Spleen (tissue), 11 donors: ENCODE measurements at regions not wholly inside any gene's neighbourhood (a gene's known extent, or its start where the extent isn't known, plus 50 kb on each side); places are given as distances from the start of the nearest gene placed in this dataset.
"Not testable (repeated sequence)": the region's sequence is repeated elsewhere in the genome, so short reads cannot be mapped to it uniquely, and the experiment has no call there.

Source experiments
- DNase-seq: peaks from one replicate; pipeline ENCODE4 v3.0.0-alpha.2; 2020
- H3K27ac ChIP-seq, 8 donors: fragments of 200-600 bp; sonication (generic) in 7 of 8; 1 replicate in 4 of 8; 2 replicates in 4 of 8; pipeline versions ENCODE4 v1.5.0 to v1.8.0; 2016 to 2021; ENCODE audit warnings: inconsistent platforms in 4 of 8, mild to moderate bottlenecking in 4 of 8, moderate library complexity in 1 of 8
- H3K27me3 ChIP-seq, 7 donors: fragments of 200-600 bp; sonication (generic) in 6 of 7; replicated peaks in 1 of 7; 1 replicate in 4 of 7; 2 replicates in 3 of 7; pipeline versions ENCODE4 v1.5.0 to v1.8.0; 2016 to 2021; ENCODE audit warnings: inconsistent platforms in 3 of 7, mild to moderate bottlenecking in 1 of 7
- H3K36me3 ChIP-seq, 6 donors: fragments of 200-600 bp; sonication (generic) in 5 of 6; 1 replicate in 4 of 6; 2 replicates in 2 of 6; pipeline versions ENCODE4 v1.5.0 to v1.8.0; 2016 to 2021; ENCODE audit warnings: inconsistent platforms in 2 of 6
- H3K4me1 ChIP-seq, 6 donors: fragments of 200-600 bp; sonication (generic) in 5 of 6; 1 replicate in 3 of 6; 2 replicates in 3 of 6; pipeline versions ENCODE4 v1.5.0 to v1.8.0; 2016 to 2021; ENCODE audit warnings: inconsistent platforms in 3 of 6
- H3K4me3 ChIP-seq, 8 donors: fragments of 200-600 bp; sonication (generic) in 7 of 8; 1 replicate in 4 of 8; 2 replicates in 4 of 8; pipeline versions ENCODE4 v1.5.0 to v1.8.0; 2016 to 2021; ENCODE audit warnings: inconsistent platforms in 4 of 8, mild to moderate bottlenecking in 4 of 8, moderate library complexity in 2 of 8
- H3K9me3 ChIP-seq, 8 donors: fragments of 200-600 bp; sonication (generic) in 7 of 8; 1 replicate in 4 of 8; 2 replicates in 4 of 8; pipeline versions ENCODE4 v1.5.0 to v1.8.0; 2016 to 2021; ENCODE audit warnings: inconsistent platforms in 4 of 8
- WGBS, 5 donors: extraction: QIAGEN DNeasy Blood & Tissue Kit in 3 of 5; methylation state at CpG; one replicate each; pipeline versions ENCODE4 v1.1.5 to v1.1.7; 2013 to 2018; 5-methylcytosine and 5-hydroxymethylcytosine counted together
- intact Hi-C: fragments of 100-400 bp; cut with DNase I; formaldehyde crosslinking; loops from one replicate; pipeline ENCODE4 v1.15.0; 2023; ENCODE audit warnings: low total_unique reads
- donor health status: healthy with polysubstance abuse.
- donor health status: DM: no; HTN: no; CAD: no; lungs with moderate emphysema.
- donor health status: DM: no; HTN: no; CAD: no.
- donor health status: Bipolar disorder and iron deficiency.
- donor health status: healthy.
- donor health status: DM: no; HTN: no; CAD: no.
- donor health status: DM: yes; HTN: yes; CAD: no.

GRCh38 chr9:39656960-39657603 is 301.6 kb downstream of the SPATA31A1 start:
- H3K27me3 ChIP-seq, H3K27ac ChIP-seq, H3K36me3 ChIP-seq, H3K9me3 ChIP-seq, H3K4me3 ChIP-seq, DNase-seq, intact Hi-C loops, H3K4me1 ChIP-seq: not testable (repeated sequence)
- no CpG with 5 or more reads among the region's 4 CpGs for WGBS, 5 donors

GRCh38 chr9:39663020-39663419 is 307.6 kb downstream of the SPATA31A1 start:
- H3K36me3 ChIP-seq, H3K27me3 ChIP-seq, H3K27ac ChIP-seq, H3K9me3 ChIP-seq, DNase-seq, H3K4me1 ChIP-seq, H3K4me3 ChIP-seq, intact Hi-C loops: not testable (repeated sequence)
- no CpG with 5 or more reads among the region's 8 CpGs for WGBS, 5 donors

- H3K4me3 ChIP-seq, H3K9me3 ChIP-seq, H3K27ac ChIP-seq, DNase-seq, H3K36me3 ChIP-seq, intact Hi-C loops, H3K27me3 ChIP-seq, H3K4me1 ChIP-seq: not testable (repeated sequence)
- no CpG with 5 or more reads among the region's 1 CpG for WGBS, 5 donors
These were observed 308.2 kb downstream of the SPATA31A1 start for GRCh38 chr9:39663713-39664112.

GRCh38 chr9:39665020-39665419 is 309.6 kb downstream of the SPATA31A1 start:
- H3K27ac ChIP-seq, H3K36me3 ChIP-seq, intact Hi-C loops, H3K4me3 ChIP-seq, H3K4me1 ChIP-seq, H3K27me3 ChIP-seq, DNase-seq, H3K9me3 ChIP-seq: not testable (repeated sequence)
- WGBS, 5 donors: 78 to 91% (median 82%) methylated on average over 3 to 5 of the region's 7 CpGs

- intact Hi-C loops, DNase-seq, H3K4me1 ChIP-seq, H3K27me3 ChIP-seq, H3K36me3 ChIP-seq, H3K4me3 ChIP-seq, H3K9me3 ChIP-seq, H3K27ac ChIP-seq: not testable (repeated sequence)
- no CpG with 5 or more reads among the region's 1 CpG for WGBS, 5 donors
These were observed 319.2 kb downstream of the SPATA31A1 start for GRCh38 chr9:39674437-39675210.

- DNase-seq, H3K27ac ChIP-seq, H3K4me3 ChIP-seq, H3K27me3 ChIP-seq, H3K9me3 ChIP-seq, H3K36me3 ChIP-seq, intact Hi-C loops, H3K4me1 ChIP-seq: not testable (repeated sequence)
- WGBS, 5 donors: no CpG with 5 or more reads among the region's 2 CpGs
These were observed 319.7 kb downstream of the SPATA31A1 start for GRCh38 chr9:39675211-39675553.

DNA sequence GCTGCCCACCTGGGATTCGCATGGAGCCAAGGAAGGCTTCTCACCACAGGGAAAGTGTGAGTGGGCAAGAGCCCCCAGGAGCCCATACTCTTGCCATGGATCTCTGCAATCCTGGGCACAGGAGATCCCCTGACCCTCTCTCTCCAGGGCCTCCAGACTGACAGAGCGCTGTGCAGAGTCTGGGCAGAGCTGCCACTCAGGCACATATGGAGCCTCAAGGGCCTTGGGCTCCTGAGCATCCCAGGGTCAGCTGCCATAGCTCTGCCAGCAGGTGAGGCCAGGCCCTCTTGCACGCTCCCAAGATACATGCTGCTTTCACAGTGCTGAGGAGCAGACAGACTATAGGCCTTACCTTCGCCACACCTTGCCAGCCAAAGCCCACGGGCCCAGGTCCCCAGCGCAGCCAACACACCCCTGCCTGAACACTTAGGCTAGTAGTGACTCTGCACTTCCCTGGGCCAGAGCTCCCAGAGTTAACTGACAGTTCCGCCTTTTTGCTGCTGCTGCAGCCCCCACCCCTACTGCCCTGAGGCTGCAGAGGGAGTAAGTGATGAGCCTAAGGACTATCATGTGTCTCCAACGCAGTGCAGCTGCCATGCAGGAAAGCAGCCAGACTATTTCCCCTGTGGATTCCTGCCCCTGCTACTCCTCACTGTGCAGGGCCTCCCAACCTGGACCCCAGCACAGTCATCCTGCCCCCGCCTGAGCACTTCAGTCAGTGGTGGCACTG is 323.2 kb downstream of the SPATA31A1 start:
- DNase-seq, H3K36me3 ChIP-seq, H3K27me3 ChIP-seq, H3K4me1 ChIP-seq, H3K9me3 ChIP-seq, H3K4me3 ChIP-seq, H3K27ac ChIP-seq, intact Hi-C loops: not testable (repeated sequence)
- WGBS, 5 donors: no CpG with 5 or more reads among the region's 9 CpGs

DNA sequence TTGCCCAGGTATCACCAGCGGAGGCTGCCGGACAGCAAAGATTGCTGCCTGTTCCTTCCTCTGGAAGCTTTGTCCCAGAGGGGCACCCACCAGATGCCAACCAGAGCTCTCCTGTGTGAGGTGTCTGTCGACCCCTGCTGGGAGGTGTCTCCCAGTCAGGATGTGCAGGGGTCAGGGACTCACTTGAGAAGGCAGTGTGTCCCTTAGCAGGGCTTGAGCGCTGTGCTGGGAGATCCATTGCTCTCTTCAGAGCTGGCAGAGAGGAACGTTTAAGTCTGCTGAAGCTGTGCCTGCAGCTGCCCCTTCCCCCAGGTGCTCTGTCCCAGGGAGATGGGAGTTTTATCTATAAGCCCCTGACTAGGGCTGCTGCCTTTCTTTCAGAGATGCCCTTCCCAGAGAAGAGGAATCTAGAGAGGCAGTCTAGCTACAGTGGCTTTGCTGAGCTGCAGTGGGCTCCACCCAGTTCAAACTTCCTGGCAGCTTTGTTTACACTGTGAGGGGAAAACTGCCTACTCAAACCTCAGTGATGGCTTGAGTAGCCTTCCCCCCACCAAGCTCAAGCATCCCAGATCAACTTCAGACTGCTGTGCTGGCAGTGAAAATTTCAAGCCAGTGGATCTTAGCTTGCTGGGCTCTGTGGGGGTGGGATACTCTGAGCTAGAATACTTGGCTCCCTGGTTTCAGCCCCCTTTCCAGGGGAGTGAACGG is 325.4 kb downstream of the SPATA31A1 start:
- H3K27me3 ChIP-seq, H3K27ac ChIP-seq, H3K9me3 ChIP-seq, H3K4me1 ChIP-seq, DNase-seq, H3K36me3 ChIP-seq, H3K4me3 ChIP-seq, intact Hi-C loops: not testable (repeated sequence)
- WGBS, 5 donors: 56 to 100% (median 57%) methylated on average over 1 to 2 of the region's 6 CpGs; no CpG with 5 or more reads in 2 of the 5 donors

DNA sequence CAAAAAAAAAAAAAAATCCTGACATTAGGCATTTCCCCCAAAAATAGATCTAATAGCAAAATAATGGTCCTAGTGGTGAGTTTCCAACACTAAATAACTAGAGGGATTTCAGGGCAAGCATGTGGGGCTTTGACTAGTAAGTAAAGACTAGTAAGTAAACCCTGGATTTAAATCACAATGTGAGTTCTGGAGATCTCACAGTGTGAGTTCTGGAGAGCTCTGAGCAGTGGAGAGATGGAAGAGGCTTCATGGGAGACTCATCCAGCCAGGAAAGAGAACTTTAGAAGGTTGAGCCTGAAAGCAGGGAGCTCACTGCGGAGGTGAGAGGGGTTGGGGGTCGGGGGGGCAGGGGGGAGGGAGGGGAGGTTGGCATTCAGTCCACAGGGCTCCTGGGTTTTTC is 373.4 kb downstream of the SPATA31A1 start:
- H3K27ac ChIP-seq, DNase-seq, H3K27me3 ChIP-seq, H3K4me1 ChIP-seq, H3K9me3 ChIP-seq, H3K36me3 ChIP-seq, H3K4me3 ChIP-seq, intact Hi-C loops: not testable (repeated sequence)
- no CpG with 5 or more reads among the region's 2 CpGs for WGBS, 5 donors

GRCh38 chr9:39744898-39745297 is 389.4 kb downstream of the SPATA31A1 start:
- H3K9me3 ChIP-seq, intact Hi-C loops, H3K4me1 ChIP-seq, H3K36me3 ChIP-seq, DNase-seq, H3K27me3 ChIP-seq, H3K4me3 ChIP-seq, H3K27ac ChIP-seq: not testable (repeated sequence)
- WGBS, 5 donors: 32 to 44% (median 40%) methylated on average over 3 to 4 of the region's 17 CpGs; no CpG with 5 or more reads in 2 of the 5 donors

DNA sequence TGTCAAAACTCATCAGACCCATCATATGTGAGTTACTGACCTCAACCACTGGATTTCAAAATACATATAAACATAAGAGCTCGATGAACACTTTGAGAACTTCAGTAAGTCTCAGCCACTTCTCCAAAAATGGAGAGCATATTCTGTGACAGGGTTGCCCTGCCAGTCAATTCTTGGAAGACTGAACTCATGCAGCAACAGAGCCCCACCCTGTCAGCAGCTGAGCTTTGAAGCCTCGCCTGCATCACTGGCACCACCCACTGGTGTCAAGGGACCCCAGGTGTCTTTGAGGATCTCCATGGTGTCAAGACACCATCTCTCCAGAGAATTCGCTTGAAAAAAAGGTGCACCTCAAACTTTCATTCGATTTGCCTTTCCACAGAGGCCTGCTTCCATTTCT is 420.1 kb downstream of the SPATA31A1 start:
- H3K9me3 ChIP-seq, H3K36me3 ChIP-seq, intact Hi-C loops, DNase-seq, H3K4me1 ChIP-seq, H3K27me3 ChIP-seq, H3K4me3 ChIP-seq, H3K27ac ChIP-seq: not testable (repeated sequence)
- WGBS, 5 donors: no CpG with 5 or more reads among the region's 4 CpGs
